Common myeloid progenitor, CD34-positive (primary cell): ENCODE measurements at regions not wholly inside any gene's neighbourhood (a gene's known extent, or its start where the extent isn't known, plus 50 kb on each side); places are given as distances from the start of the nearest gene placed in this dataset.

ENCODE experiments used
- CTCF ChIA-PET: fragments of 350-600 bp; sonication (Branson Sonifier 250); formaldehyde crosslinking; loops from one replicate; lab custom pipeline; 2021; ENCODE audit warnings: antibody characterized with exemption; lab: Charles Lee
- POLR2A ChIA-PET: fragments of 350-600 bp; sonication (Branson Sonifier 250); formaldehyde crosslinking; loops from one replicate; lab custom pipeline; 2021; ENCODE audit warnings: antibody characterized with exemption; lab: Charles Lee
- DNase-seq, 3 donors: peaks; one replicate each; pipeline versions ENCODE4 v3.0.0 to v3.0.0-alpha.2; 2013
- H3K27ac ChIP-seq, 2 experiments: 1 replicate in 1 of 2; 2 replicates in 1 of 2; pipeline ENCODE4 v1.7.0; 2013; ENCODE audit warnings: inconsistent platforms in 2 of 2, low read length in 2 of 2, mild to moderate bottlenecking in 2 of 2, low read depth in 1 of 2, moderate library complexity in 1 of 2; ENCODE audit not compliant: severe bottlenecking in 2 of 2, insufficient read depth in 1 of 2, poor library complexity in 1 of 2
- H3K27me3 ChIP-seq, 5 experiments: replicated peaks in 2 of 5; 1 replicate in 3 of 5; 2 replicates in 2 of 5; pipeline versions ENCODE4 v1.6.1 to v1.7.0; 2013; ENCODE audit warnings: low read length in 4 of 5, mild to moderate bottlenecking in 2 of 5, moderate library complexity in 2 of 5, inconsistent platforms in 1 of 5; ENCODE audit not compliant: insufficient read depth in 5 of 5, control insufficient read depth in 4 of 5
- H3K36me3 ChIP-seq, 4 experiments: 1 replicate in 2 of 4; 2 replicates in 2 of 4; pipeline versions ENCODE4 v1.6.1 to v1.7.0; 2013; ENCODE audit warnings: low read length in 3 of 4, control low read depth in 1 of 4, mild to moderate bottlenecking in 1 of 4; ENCODE audit not compliant: control insufficient read depth in 4 of 4, insufficient read depth in 4 of 4
- H3K4me1 ChIP-seq, 4 experiments: 1 replicate in 3 of 4; 2 replicates in 1 of 4; pipeline versions ENCODE4 v1.6.1 to v1.7.1; 2013; ENCODE audit warnings: low read length in 3 of 4, mild to moderate bottlenecking in 3 of 4, control low read depth in 1 of 4, inconsistent platforms in 1 of 4, moderate library complexity in 1 of 4; ENCODE audit not compliant: control insufficient read depth in 4 of 4, insufficient read depth in 4 of 4; ENCODE audit errors: control extremely low read depth in 1 of 4
- H3K4me3 ChIP-seq, 7 experiments: 1 replicate in 4 of 7; 2 replicates in 3 of 7; pipeline versions ENCODE4 v1.5.1 to v1.7.0; 2013; ENCODE audit warnings: mild to moderate bottlenecking in 7 of 7, low read length in 6 of 7, moderate library complexity in 6 of 7, inconsistent platforms in 2 of 7, low read depth in 2 of 7, control low read depth in 1 of 7; ENCODE audit not compliant: insufficient read depth in 4 of 7, control insufficient read depth in 1 of 7; ENCODE audit errors: extremely low read depth in 1 of 7
- H3K9me3 ChIP-seq, 5 experiments: 1 replicate in 4 of 5; 2 replicates in 1 of 5; pipeline versions ENCODE4 v1.6.1 to v1.7.1; 2013; ENCODE audit warnings: low read length in 4 of 5, mild to moderate bottlenecking in 2 of 5, inconsistent platforms in 1 of 5, low read depth in 1 of 5, moderate library complexity in 1 of 5; ENCODE audit not compliant: control insufficient read depth in 4 of 5, insufficient read depth in 2 of 5; ENCODE audit errors: control extremely low read depth in 1 of 5
- WGBS: methylation state at CpG from one replicate; pipeline ENCODE4 v1.1.5; 2013; ENCODE audit not compliant: insufficient coverage; 5-methylcytosine and 5-hydroxymethylcytosine counted together

- ChIA-PET POLR2A (no interaction called here), CTCF (no interaction called here)
- DNase-seq, result no peak
These were observed 298.3 kb upstream of the ZMIZ1 start for GRCh38 chr10:78770167-78771090.

GRCh38 chr10:78771260-78771659, 297.5 kb upstream of the ZMIZ1 start:
- Histone ChIP-seq H3K9me3 (no peaks in the 10 kb centered on the region), H3K36me3 (no peaks in the 10 kb centered on the region), H3K27me3 (no peaks in the 10 kb centered on the region), H3K4me1 (peaks cover 0 to 11% (median 0%) of the 10 kb centered on the region in 4 experiments), H3K27ac (no peak overlapping the region), H3K4me3 (no peak overlapping the region)
- ChIA-PET CTCF (no interaction called here), POLR2A (no interaction called here)
- WGBS, result 98% methylated on average over 7 of the region's 7 CpGs
- DNase-seq, result no peak

More at GRCh38 chr10:78770167-78771090, 298.3 kb upstream of the ZMIZ1 start:
- no peak overlapping the region for H3K27ac ChIP-seq
- H3K27me3 ChIP-seq, result no peaks in the 10 kb centered on the region
- WGBS, result 100% methylated on average over 14 of the region's 16 CpGs
- no peak overlapping the region for H3K4me3 ChIP-seq
- H3K4me1 ChIP-seq, result peaks cover 0 to 11% (median 0%) of the 10 kb centered on the region in 4 experiments
- H3K36me3 ChIP-seq, result no peaks in the 10 kb centered on the region
- no peaks in the 10 kb centered on the region for H3K9me3 ChIP-seq

DNA sequence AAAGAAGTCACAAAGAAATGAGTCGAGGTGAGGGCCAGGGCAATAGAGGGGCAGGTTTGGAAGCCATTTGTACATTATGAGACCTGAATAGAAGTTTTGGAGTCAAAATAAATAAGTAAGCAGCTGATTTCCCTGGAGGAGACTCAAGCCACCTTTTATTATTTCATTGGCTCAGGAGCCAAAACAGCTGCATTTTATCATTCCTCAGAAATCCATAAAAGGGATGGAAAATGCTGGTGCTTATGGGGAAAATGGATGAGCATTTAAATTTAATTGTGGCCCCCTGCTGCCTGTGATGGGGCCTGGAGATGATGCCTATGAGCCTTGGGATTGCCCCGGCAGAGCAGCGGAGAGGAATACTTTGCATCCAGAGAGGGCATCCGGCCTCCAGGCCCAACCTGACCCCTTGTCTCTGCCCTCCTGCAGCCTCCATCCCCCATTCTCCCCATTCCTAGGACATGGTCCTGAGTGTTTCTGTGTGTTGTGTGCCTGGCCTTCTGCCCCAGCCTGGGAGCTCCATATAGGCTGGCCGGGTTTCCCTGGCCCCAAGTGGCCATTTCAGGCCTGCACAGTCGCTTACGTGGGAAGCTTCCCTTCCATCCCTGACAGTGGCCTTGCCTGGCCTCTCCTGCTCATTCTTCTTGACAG, 296.8 kb upstream of the ZMIZ1 start:
- no peaks in the 10 kb centered on the region for H3K36me3 ChIP-seq
- H3K9me3 ChIP-seq, result no peaks in the 10 kb centered on the region
- POLR2A ChIA-PET, result no interaction called here
- H3K4me3 ChIP-seq, result no peak overlapping the region
- WGBS, result 100% methylated on average over 4 of the region's 7 CpGs
- no peaks in the 10 kb centered on the region for H3K27me3 ChIP-seq
- DNase-seq, result no peak
- CTCF ChIA-PET, result interaction anchor here (1.1 kb wide), 1 partner anchor 12 kb away, joined by 3 read pairs; no protein-coding TSS in a partner anchor
- H3K4me1 ChIP-seq, result peaks cover 0 to 11% (median 0%) of the 10 kb centered on the region in 4 experiments
- H3K27ac ChIP-seq, result no peak overlapping the region

GRCh38 chr10:78772486-78772885, 296.3 kb upstream of the ZMIZ1 start:
- H3K27me3 ChIP-seq, result no peaks in the 10 kb centered on the region
- 100% methylated on average over 8 of the region's 8 CpGs for WGBS
- H3K9me3 ChIP-seq, result no peaks in the 10 kb centered on the region
- H3K27ac ChIP-seq, result no peak overlapping the region
- ChIA-PET CTCF (interaction anchor here (1.1 kb wide), 1 partner anchor 13 kb away, joined by 3 read pairs; no protein-coding TSS in a partner anchor), POLR2A (no interaction called here)
- no peak overlapping the region for H3K4me3 ChIP-seq
- H3K36me3 ChIP-seq, result no peaks in the 10 kb centered on the region
- DNase-seq, result no peak
- H3K4me1 ChIP-seq, result peaks cover 0 to 11% (median 0%) of the 10 kb centered on the region in 4 experiments

DNA sequence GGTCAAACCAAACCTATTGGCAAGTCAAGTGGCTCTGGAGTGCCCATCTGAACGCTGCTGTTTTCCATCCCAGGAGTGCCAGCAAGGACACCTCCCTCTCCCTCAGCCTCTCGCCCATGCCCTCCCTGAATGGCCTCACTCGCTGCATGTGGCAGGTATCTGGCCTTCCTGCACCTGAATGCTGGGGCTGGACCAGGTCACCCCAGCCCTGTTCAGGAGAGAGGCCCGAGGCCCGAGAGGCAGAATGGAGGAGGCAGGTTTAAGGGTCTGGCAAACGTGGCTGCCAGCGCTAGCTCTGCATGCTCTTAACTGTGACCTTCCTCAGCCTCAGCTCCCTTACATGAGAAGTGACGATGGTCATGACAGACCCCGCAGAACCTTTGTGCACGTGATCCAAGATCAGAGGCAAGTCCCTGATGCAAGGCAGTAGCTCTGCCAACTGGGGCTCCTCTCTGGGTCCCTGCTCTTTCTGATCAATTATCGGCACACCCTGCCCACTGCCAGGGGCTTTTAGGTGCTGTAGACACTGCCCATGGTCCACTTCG, 295.7 kb upstream of the ZMIZ1 start:
- H3K4me1 ChIP-seq, result peaks cover 0 to 11% (median 0%) of the 10 kb centered on the region in 4 experiments
- ChIA-PET CTCF (interaction anchor here (1.4 kb wide), 1 partner anchor 39 kb away, joined by 3 read pairs; no protein-coding TSS in a partner anchor), POLR2A (no interaction called here)
- H3K9me3 ChIP-seq, result no peaks in the 10 kb centered on the region
- no peak overlapping the region for H3K4me3 ChIP-seq
- H3K27ac ChIP-seq, result no peak overlapping the region
- WGBS, result 94% methylated on average over 6 of the region's 12 CpGs
- H3K27me3 ChIP-seq, result no peaks in the 10 kb centered on the region
- H3K36me3 ChIP-seq, result no peaks in the 10 kb centered on the region
- no peak for DNase-seq

DNA sequence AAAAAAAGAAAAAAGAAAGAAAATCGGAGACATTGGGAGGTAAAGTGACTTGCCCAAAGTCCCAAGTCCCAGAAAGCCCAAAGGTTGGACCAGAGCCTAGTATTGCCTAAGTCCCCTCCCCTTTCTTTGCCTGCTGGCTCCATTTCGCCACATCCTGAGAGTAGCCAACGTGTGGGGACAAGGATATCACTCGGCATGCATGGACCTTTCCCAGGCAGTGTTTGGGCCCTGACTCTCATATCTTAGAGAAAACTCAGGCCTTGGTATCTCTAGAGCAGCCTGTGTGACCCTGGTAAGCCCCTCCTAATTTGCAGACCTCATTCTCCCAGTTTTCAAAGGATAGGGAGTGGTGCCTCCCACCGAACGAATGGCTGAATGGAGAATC, 294.2 kb upstream of the ZMIZ1 start:
- Histone ChIP-seq H3K27ac (no peak overlapping the region), H3K9me3 (no peaks in the 10 kb centered on the region), H3K36me3 (no peaks in the 10 kb centered on the region), H3K27me3 (no peaks in the 10 kb centered on the region), H3K4me1 (no peaks in the 10 kb centered on the region), H3K4me3 (no peak overlapping the region)
- 90% methylated on average over 6 of the region's 6 CpGs for WGBS
- ChIA-PET POLR2A (no interaction called here), CTCF (no interaction called here)
- no peak for DNase-seq
